IMR-90 (cell line): ENCODE measurements at regions not wholly inside any gene's neighbourhood (a gene's known extent, or its start where the extent isn't known, plus 50 kb on each side); places are given as distances from the start of the nearest gene placed in this dataset.

Experiments
- BHLHE40 ChIP-seq: fragments of 150-350 bp; IDR thresholded peaks from 2 replicates; pipeline ENCODE4 v1.6.1; 2016; ENCODE audit warnings: mild to moderate bottlenecking, low read depth, low read length
- CTCF ChIP-seq: conservative IDR thresholded peaks from 2 replicates; pipeline ENCODE4 v1.5.1; 2012; ENCODE audit warnings: mild to moderate bottlenecking, low read depth, low read length, improper control_type of control experiment
- FOS ChIP-seq: fragments of 150-350 bp; IDR thresholded peaks from 2 replicates; pipeline ENCODE4 v1.6.1; 2016; ENCODE audit warnings: low read depth, low read length
- MAFK ChIP-seq: IDR thresholded peaks from 2 replicates; pipeline ENCODE4 v1.6.1; 2012; ENCODE audit warnings: low read depth, low read length, improper control_type of control experiment
- MAZ ChIP-seq: IDR thresholded peaks from 2 replicates; pipeline ENCODE4 v1.6.1; 2012; ENCODE audit warnings: low read depth, mild to moderate bottlenecking, low read length, improper control_type of control experiment, moderate library complexity, borderline replicate concordance
- POLR2A ChIP-seq: IDR thresholded peaks from 2 replicates; pipeline ENCODE4 v1.6.1; 2012; ENCODE audit warnings: mild to moderate bottlenecking, low read depth, low read length
- RCOR1 ChIP-seq: IDR thresholded peaks from 2 replicates; pipeline ENCODE4 v1.6.1; 2012; ENCODE audit warnings: mild to moderate bottlenecking, low read length, improper control_type of control experiment; ENCODE audit not compliant: insufficient replicate concordance
- RFX5 ChIP-seq: IDR thresholded peaks from 2 replicates; pipeline ENCODE4 v1.8.0; 2012; ENCODE audit warnings: low read depth, mild to moderate bottlenecking, low read length, moderate library complexity
- SMC3 ChIP-seq: fragments of 150-350 bp; IDR thresholded peaks from 2 replicates; pipeline ENCODE4 v1.6.1; 2016; ENCODE audit warnings: low read depth, mild to moderate bottlenecking, antibody characterized with exemption, low read length, moderate library complexity
- USF2 ChIP-seq: fragments of 150-350 bp; IDR thresholded peaks from 2 replicates; pipeline ENCODE4 v1.6.1; 2017; ENCODE audit warnings: mild to moderate bottlenecking, antibody characterized with exemption, low read length, low read depth

- TF ChIP-seq POLR2A = no peak
- no peak for TF ChIP-seq CTCF
- TF ChIP-seq RCOR1 = no peak
- TF ChIP-seq SMC3 = no peak
- no peak for TF ChIP-seq RFX5
- TF ChIP-seq MAZ = no peak
- no peak for TF ChIP-seq FOS
- TF ChIP-seq BHLHE40 = no peak
- no peak for TF ChIP-seq MAFK
- TF ChIP-seq USF2 = no peak
Measured at GRCh38 chr5:144040615-144041305, 129.7 kb downstream of the YIPF5 start.
